ENCODE measurements at regions not wholly inside any gene's neighbourhood (a gene's known extent, or its start where the extent isn't known, plus 50 kb on each side); places are given as distances from the start of the nearest gene placed in this dataset.

GRCh38 chr11:82458147-82458546 is 275.5 kb downstream of the FAM181B start:
- intact Hi-C loops (cut with DNase I): no loop called here
- Histone ChIP-seq H3K36me3 (no peaks in the 10 kb centered on the region), H3K27ac (no peak overlapping the region), H3K4me3 (no peak overlapping the region), H3K4me1 (ENCODE audit: insufficient read depth) (no peaks in the 10 kb centered on the region), H3K9me3 (no peaks in the 10 kb centered on the region), H3K27me3 (no peaks in the 10 kb centered on the region)
- 73 to 92% (median 80%) methylated on average over 1 of the region's 1 CpG for WGBS, 3 donors
- TF ChIP-seq CTCF (IDR thresholded peaks at IDR 0.05) (no peak), EP300 (IDR thresholded peaks at IDR 0.05) (no peak), POLR2A (IDR thresholded peaks at IDR 0.05) (no peak)
- no peak for DNase-seq

DNA sequence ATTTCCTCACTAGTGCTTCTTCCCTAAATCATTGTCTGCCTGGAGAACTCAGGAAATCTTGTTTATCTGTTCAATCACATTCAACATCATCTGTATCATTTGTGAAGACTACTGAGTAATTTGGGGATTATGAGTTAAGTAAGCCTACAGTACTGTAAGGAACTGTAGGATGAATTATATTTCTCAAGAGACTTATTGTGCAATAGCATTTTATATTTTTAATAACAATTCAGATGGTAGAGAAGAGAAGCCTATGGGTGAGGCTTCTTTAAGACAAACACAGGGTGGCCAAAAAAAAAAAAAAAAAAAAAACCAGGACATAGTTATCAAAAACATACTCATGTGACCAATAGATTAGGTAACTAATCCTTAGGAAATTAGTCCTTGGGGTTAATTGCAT is 282.7 kb downstream of the FAM181B start:
- intact Hi-C loops (cut with DNase I): no loop called here
- H3K36me3 ChIP-seq: no peaks in the 10 kb centered on the region

GRCh38 chr11:82406611-82407010 is 327.1 kb downstream of the FAM181B start:
- intact Hi-C loops (cut with DNase I): no loop called here

More for the DNA sequence above, 282.7 kb downstream of the FAM181B start:
- no peaks in the 10 kb centered on the region for H3K9me3 ChIP-seq
- TF ChIP-seq CTCF (IDR thresholded peaks at IDR 0.05) (no peak), POLR2A (IDR thresholded peaks at IDR 0.05) (no peak), EP300 (IDR thresholded peaks at IDR 0.05) (no peak)
- no peak overlapping the region for H3K27ac ChIP-seq
- H3K4me1 ChIP-seq (ENCODE audit: insufficient read depth): peaks cover 2% of the 10 kb centered on the region
- DNase-seq: no peak
- no peak overlapping the region for H3K4me3 ChIP-seq
- H3K27me3 ChIP-seq: no peaks in the 10 kb centered on the region

GRCh38 chr11:82405421-82405820 is 328.2 kb downstream of the FAM181B start:
- H3K27ac ChIP-seq: no peak overlapping the region
- H3K9me3 ChIP-seq: no peaks in the 10 kb centered on the region
- DNase-seq: no peak
- 12 to 23% (median 22%) methylated on average over 5 of the region's 5 CpGs for WGBS, 3 donors
- intact Hi-C loops (cut with DNase I): no loop called here
- no peaks in the 10 kb centered on the region for H3K27me3 ChIP-seq
- TF ChIP-seq CTCF (IDR thresholded peaks at IDR 0.05): no peak
- TF ChIP-seq EP300 (IDR thresholded peaks at IDR 0.05): no peak
- TF ChIP-seq POLR2A (IDR thresholded peaks at IDR 0.05): no peak
- H3K4me1 ChIP-seq (ENCODE audit: insufficient read depth): peaks cover 3% of the 10 kb centered on the region
- H3K4me3 ChIP-seq: no peak overlapping the region
- H3K36me3 ChIP-seq: no peaks in the 10 kb centered on the region

More at GRCh38 chr11:82406611-82407010, 327.1 kb downstream of the FAM181B start:
- H3K36me3 ChIP-seq: no peaks in the 10 kb centered on the region
- TF ChIP-seq POLR2A (IDR thresholded peaks at IDR 0.05) (no peak), CTCF (IDR thresholded peaks at IDR 0.05) (no peak), EP300 (IDR thresholded peaks at IDR 0.05) (no peak)
- H3K27me3 ChIP-seq: no peaks in the 10 kb centered on the region
- peaks cover 3% of the 10 kb centered on the region for H3K4me1 ChIP-seq (ENCODE audit: insufficient read depth)
- no peak overlapping the region for H3K4me3 ChIP-seq
- H3K9me3 ChIP-seq: no peaks in the 10 kb centered on the region
- no peak for DNase-seq
- no peak overlapping the region for H3K27ac ChIP-seq

DNA sequence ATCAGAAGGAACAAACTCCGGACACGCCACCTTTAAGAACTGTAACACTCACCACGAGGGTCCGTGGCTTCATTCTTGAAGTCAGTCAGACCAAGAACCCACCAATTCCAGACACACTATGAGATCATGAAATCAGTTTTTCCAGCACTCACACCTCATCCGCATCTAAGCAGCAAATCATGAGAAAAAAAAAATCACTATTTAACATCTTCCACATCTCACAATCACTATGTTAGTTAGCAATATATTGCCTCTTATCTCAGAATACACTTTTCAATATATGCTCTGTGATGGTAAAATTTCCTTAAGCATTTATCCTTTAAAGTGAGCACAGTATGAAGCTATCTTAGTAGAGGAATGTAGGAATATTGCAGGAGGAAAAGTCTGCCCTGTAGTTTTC is 328.7 kb downstream of the FAM181B start:
- intact Hi-C loops (cut with DNase I): no loop called here
- no peak for DNase-seq
- Histone ChIP-seq H3K9me3 (no peaks in the 10 kb centered on the region), H3K36me3 (no peaks in the 10 kb centered on the region), H3K27ac (no peak overlapping the region), H3K27me3 (no peaks in the 10 kb centered on the region), H3K4me3 (no peak overlapping the region), H3K4me1 (ENCODE audit: insufficient read depth) (peaks cover 3% of the 10 kb centered on the region)
- TF ChIP-seq CTCF (IDR thresholded peaks at IDR 0.05) (no peak), POLR2A (IDR thresholded peaks at IDR 0.05) (no peak), EP300 (IDR thresholded peaks at IDR 0.05) (no peak)
- WGBS, 3 donors: 92 to 95% (median 95%) methylated on average over 5 of the region's 5 CpGs
